Nucleus accumbens (tissue), 56 donors: ENCODE measurements at regions not wholly inside any gene's neighbourhood (a gene's known extent, or its start where the extent isn't known, plus 50 kb on each side); places are given as distances from the start of the nearest gene placed in this dataset.
A peak's percentile ranks its signal among the peaks of the same experiment; 100 is the strongest.

Source experiments
- DNase-seq, 56 donors: peaks; one replicate each; lab custom pipeline; 2025; lab: John Stamatoyannopoulos, UW

- no peak for DNase-seq
Observed at GRCh38 chr7:42625421-42625820, 286.4 kb downstream of the C7orf25 start.

- no peak for DNase-seq
Observed at GRCh38 chr7:42624471-42624870, 287.4 kb downstream of the C7orf25 start.

DNA sequence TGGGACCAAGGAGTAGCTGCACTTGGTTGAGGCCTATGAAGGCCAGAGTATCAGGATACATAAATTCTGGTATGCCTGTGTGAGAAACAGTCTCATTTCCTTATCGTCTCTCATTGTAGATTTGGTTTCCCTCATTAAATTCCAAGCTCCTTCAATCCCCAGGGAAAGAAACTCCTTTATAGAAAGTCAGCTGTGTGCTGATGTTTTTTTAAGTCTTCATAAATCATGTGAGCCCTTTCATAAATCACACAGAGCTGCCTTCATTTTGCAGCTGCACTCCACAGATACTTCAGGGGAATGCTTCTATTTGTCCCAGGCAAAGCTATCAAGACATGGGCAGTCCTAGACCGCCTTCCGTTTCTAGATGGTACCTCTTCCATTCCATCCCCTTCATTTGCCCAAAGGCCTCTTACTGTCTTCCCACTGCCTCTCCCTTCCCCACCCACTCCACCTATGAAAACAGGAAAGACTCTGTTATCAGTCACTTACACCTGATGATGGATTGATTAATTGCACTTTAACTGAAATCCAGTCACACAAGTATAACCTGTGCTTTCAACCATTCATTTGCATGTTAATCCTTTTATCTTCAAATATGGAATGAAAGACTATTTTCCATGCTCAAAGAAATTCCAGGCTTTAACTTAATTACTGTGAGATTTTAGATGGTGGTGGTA is 290.2 kb downstream of the C7orf25 start:
- no peak for DNase-seq

- DNase-seq, result no peak
Observed at GRCh38 chr7:42618651-42619360, 293.1 kb downstream of the C7orf25 start.

- DNase-seq, result no peak
Observed at GRCh38 chr7:42617806-42618457, 293.9 kb downstream of the C7orf25 start.

DNA sequence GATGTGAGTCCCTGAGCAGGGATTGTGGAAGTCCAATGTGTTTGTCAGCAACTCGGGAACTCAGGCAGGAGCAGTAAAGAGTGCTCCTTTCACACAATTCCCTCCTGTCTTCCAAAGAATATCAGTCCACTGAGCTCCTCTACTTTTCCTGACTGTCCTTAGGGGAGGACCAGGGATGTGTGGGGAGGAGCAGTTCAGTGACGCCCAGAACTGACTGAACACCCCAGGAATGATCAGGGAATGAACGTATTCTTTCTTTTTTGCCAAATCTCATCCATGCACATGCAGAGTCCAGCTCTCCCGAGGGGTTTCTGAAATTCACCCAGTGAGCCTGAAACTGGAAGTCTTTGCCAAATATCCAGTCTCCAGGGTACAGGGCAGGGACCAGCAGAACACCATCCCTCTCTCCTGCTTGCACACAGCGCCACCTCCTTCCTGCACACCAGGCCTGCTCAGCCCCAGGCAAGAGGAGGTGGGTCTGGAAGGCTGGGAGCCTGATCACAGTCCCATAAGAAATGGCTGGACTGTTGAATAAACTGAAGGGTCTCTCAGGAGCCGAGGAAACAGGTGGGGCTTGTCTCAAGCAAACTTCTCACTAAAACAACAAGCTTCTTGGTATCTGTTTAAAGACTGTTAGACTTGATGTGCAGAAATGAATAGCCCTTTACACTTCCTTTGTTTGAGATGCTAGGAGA is 294.7 kb downstream of the C7orf25 start:
- DNase-seq, result no peak

DNA sequence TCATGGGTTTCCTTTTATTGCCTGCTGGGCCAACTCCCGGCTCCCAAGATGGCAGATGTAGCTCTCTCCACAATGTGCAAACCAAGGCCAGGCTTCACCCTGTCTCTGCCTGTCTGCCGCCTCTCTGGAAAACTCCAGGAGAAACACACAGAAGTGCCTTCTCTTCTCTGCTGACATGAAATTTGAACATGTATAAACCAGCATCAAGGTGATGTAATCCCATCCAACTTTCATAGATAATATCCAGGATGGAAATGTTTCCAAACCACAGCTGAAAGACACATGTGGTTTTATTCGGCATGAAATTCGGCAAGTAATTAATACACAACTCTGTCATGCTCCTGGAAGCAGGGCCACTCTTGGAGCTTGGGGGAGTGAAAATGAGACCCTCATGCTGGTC is 297.2 kb downstream of the C7orf25 start:
- DNase-seq, result no peak

GRCh38 chr7:42611961-42612360 is 299.9 kb downstream of the C7orf25 start:
- DNase-seq, result no peak

DNA sequence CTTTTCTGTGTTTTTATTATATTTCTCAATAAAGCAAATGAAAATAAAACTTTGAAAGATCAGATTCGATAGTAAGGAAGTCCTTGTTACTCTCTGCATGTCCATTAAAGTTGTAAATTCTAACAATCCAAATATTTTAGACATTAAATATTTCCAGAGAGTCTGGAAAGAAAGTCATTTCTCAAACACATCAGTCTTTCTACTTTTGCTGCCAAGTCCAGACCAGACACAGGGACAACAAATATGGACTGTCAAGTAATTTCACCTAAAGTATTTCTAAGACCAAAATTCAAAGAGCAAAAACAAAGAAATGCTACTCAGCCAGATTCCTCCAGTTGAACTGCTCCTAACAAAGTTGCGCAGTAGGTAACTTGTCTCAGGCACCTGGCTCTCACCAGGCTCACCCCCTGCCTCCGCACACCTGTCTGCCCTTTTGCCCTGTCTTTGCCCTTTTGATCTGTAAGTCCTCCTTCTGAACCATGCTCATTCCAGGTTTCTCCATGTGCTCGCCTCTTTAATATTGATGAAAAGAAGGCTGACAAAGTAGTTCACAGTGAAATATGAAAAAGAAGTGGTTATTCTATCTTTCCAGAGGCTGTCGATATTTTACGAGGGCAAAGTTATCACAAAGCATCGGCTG is 300.5 kb downstream of the C7orf25 start:
- no peak for DNase-seq

GRCh38 chr7:42606193-42606905 is 305.5 kb downstream of the C7orf25 start:
- DNase-seq, result no peak

DNA sequence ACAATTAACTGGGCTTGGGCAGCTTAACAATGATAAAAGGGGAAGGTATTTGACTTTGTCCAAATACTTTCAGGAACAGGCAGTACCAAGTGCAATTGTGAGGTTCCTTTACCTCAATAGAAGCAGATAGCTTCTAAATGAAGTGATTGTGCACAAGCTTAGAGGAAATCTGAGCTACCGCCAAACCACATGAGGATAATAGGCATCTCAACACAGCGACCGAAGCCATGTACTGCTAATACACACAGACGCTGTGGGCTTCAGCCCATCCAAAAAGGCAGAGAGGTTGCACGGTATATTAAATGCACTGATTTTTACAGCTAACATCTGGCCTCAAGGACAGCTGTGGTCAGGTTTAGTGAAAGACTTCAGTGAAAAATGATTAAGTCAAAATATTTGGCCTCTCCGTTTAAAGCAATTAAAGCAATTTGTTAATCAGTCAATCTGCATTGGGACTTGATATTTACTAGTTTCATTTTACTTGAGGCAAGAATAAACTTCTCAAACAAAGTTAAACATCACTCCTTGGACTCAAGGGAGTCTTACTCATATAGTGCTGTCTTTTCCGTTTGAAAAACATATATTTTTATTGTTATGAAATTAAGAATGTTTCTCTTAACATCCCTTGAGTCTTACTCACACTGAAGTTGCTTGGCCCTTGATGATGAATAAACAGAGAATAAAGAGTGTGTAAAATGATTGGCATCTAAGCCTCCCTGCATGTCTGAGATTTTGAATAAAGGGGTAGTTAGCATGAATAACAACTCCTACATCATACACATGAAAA is 306.3 kb downstream of the C7orf25 start:
- peak in 3 of 56 donors; percentile 3 to 9 (median 4) for DNase-seq

DNA sequence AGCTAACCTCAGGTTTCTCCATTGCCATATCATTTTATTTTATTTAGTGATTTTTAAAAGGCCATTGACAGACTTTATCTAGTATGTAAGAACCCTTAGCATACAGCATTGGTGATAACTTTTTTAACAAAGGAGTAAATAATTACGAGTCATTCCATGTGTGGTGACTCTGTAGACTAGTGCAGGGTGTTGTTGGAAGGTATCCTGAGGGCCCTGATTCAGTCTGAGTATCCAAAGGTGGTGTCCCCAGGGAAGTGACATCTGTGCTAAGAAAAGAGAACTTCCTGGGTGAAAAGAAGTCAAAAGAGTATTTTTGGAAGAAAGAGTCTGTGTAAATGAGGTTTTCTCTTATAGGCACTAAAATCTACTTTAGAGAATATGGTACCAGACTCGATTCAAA is 308.4 kb downstream of the C7orf25 start:
- DNase-seq, result no peak

DNA sequence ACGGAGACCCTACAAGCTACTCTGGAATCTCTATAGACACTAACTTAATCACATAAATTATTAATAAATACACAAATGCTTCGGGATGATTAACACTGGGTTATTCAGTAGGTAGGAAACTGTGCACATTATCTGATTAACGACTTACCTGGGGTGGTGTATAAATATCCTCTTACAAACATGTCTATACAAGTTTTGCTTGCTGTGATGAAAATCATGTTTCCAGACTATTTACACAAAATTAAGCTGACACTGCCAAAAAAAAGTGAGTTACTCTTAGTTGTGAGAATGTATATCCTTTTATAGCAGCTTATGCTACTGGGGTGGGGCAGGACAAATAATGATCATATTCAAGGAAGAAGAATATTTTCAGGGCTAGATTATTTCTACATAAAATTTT is 314.6 kb downstream of the C7orf25 start:
- DNase-seq, result no peak

- no peak for DNase-seq
Observed at GRCh38 chr7:42596737-42597136, 315.1 kb downstream of the C7orf25 start.

- no peak for DNase-seq
Observed at GRCh38 chr7:42593860-42594259, 318.0 kb downstream of the C7orf25 start.

DNA sequence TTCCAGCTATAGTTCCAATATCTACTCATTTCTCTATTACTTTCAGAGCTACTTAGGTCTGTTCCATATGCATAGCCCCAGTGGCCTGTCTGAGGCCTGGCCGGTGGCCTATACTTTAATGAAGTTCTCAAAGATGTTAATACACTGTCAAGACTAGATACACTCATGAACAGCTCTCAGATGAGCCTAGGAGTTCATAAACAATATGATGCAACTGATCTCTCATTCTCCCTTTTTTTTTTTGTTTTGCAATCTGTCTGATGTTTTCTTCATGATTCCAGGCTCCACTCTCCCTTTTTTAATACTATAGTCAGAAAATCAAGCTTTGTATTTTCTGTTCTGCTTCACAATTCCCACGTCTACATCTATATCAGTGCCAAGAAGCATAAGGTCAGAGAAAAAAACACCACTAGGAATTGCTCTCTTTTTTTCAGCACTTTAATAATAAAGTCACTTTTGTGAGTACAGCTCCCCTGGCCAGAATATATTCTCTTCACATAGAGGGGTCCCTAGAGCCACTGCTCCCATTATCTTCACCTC is 321.0 kb downstream of the C7orf25 start:
- DNase-seq, result no peak

DNA sequence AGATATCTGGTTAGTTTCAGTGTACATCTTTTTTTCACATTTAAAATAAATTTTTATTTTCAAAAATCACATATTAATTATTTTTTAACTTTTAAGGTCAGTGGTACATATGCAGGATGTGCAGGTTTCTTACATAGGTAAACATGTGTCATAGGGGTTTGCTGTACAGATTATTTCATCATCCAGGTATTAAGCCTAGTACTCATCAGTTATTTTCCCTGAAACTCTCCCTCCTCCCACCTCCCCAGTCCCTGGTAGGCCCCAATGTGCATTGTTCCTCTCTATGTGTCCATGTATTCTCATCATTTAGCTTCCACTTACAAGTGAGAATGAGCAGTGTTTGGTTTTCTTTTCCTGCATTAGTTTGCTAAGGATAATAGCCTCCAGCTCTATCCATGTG is 323.0 kb downstream of the C7orf25 start:
- DNase-seq, result no peak

GRCh38 chr7:42587806-42588205 is 324.1 kb downstream of the C7orf25 start:
- DNase-seq, result no peak

GRCh38 chr7:42580061-42580460 is 331.8 kb downstream of the C7orf25 start:
- no peak for DNase-seq
